H1 (cell line): ENCODE measurements at regions not wholly inside any gene's neighbourhood (a gene's known extent, or its start where the extent isn't known, plus 50 kb on each side); places are given as distances from the start of the nearest gene placed in this dataset.

Experiments
- CTCF ChIP-seq, 3 experiments: IDR thresholded peaks; 1 replicate in 2 of 3; 2 replicates in 1 of 3; pipeline versions ENCODE4 v1.5.1 to v1.6.1; 2011; ENCODE audit warnings: low read length in 3 of 3, mild to moderate bottlenecking in 3 of 3, inconsistent platforms in 2 of 3, low read depth in 1 of 3, moderate library complexity in 1 of 3; ENCODE audit not compliant: insufficient read depth in 1 of 3; ENCODE audit errors: control extremely low read depth in 1 of 3
- EP300 ChIP-seq, 2 experiments: IDR thresholded peaks; 1 replicate in 1 of 2; 2 replicates in 1 of 2; pipeline ENCODE4 v1.6.1; 2011 to 2012; ENCODE audit warnings: low read depth in 2 of 2, low read length in 2 of 2, mild to moderate bottlenecking in 2 of 2, borderline replicate concordance in 1 of 2, inconsistent platforms in 1 of 2, moderate library complexity in 1 of 2
- GABPA ChIP-seq: IDR thresholded peaks from 2 replicates; pipeline ENCODE4 v1.6.1; 2011; ENCODE audit warnings: mild to moderate bottlenecking, low read length, moderate library complexity, borderline replicate concordance; ENCODE audit not compliant: insufficient read depth
- HDAC6 ChIP-seq: IDR thresholded peaks from one replicate; pipeline ENCODE4 v1.7.1; 2012; ENCODE audit warnings: low read depth, mild to moderate bottlenecking, inconsistent platforms, low read length, moderate library complexity
- MAX ChIP-seq: IDR thresholded peaks from 2 replicates; pipeline ENCODE4 v1.6.1; 2012; ENCODE audit warnings: inconsistent platforms
- POLR2A ChIP-seq, 2 experiments: IDR thresholded peaks; 1 replicate in 1 of 2; 2 replicates in 1 of 2; pipeline ENCODE4 v1.6.1; 2011; ENCODE audit warnings: low read depth in 2 of 2, low read length in 2 of 2, mild to moderate bottlenecking in 2 of 2; ENCODE audit errors: control extremely low read depth in 1 of 2
- ZNF274 ChIP-seq: IDR thresholded peaks from 2 replicates; pipeline ENCODE4 v1.7.0; 2012; ENCODE audit warnings: low read length, borderline replicate concordance; ENCODE audit errors: extremely low read depth

- no peak for TF ChIP-seq CTCF (IDR thresholded peaks at IDR 0.05; ENCODE audit: control extremely low read depth in 1 of 3, insufficient read depth in 1 of 3, low read depth in 1 of 3, low read length in 3 of 3)
- no peak for TF ChIP-seq MAX
- no peak for TF ChIP-seq ZNF274
- no peak for TF ChIP-seq HDAC6
- TF ChIP-seq EP300 (IDR thresholded peaks at IDR 0.05; ENCODE audit: borderline replicate concordance in 1 of 2, low read depth in 2 of 2, low read length in 2 of 2), result no peak
- no peak for TF ChIP-seq GABPA
- TF ChIP-seq POLR2A (IDR thresholded peaks at IDR 0.05; ENCODE audit: control extremely low read depth in 1 of 2, low read depth in 2 of 2, low read length in 2 of 2), result no peak
Measured at GRCh38 chr4:138659037-138659811, 356.4 kb upstream of the NOCT start.
